HFF-Myc (cell line): ENCODE measurements at regions not wholly inside any gene's neighbourhood (a gene's known extent, or its start where the extent isn't known, plus 50 kb on each side); places are given as distances from the start of the nearest gene placed in this dataset.

Source experiments
- DNase-seq: peaks from one replicate; pipeline ENCODE4 v3.0.0-alpha.2; 2011; ENCODE audit warnings: low read depth; ENCODE audit errors: extremely low read depth
- H3K4me3 ChIP-seq: replicated peaks from 2 replicates; pipeline ENCODE4 v1.5.1; 2011; ENCODE audit warnings: low read depth, mild to moderate bottlenecking, control low read depth, low read length
- CTCF ChIP-seq: IDR thresholded peaks from 2 replicates; pipeline ENCODE4 v1.5.1; 2012; ENCODE audit warnings: mild to moderate bottlenecking, low read depth, low read length, control low read depth; ENCODE audit errors: missing control alignments

DNA sequence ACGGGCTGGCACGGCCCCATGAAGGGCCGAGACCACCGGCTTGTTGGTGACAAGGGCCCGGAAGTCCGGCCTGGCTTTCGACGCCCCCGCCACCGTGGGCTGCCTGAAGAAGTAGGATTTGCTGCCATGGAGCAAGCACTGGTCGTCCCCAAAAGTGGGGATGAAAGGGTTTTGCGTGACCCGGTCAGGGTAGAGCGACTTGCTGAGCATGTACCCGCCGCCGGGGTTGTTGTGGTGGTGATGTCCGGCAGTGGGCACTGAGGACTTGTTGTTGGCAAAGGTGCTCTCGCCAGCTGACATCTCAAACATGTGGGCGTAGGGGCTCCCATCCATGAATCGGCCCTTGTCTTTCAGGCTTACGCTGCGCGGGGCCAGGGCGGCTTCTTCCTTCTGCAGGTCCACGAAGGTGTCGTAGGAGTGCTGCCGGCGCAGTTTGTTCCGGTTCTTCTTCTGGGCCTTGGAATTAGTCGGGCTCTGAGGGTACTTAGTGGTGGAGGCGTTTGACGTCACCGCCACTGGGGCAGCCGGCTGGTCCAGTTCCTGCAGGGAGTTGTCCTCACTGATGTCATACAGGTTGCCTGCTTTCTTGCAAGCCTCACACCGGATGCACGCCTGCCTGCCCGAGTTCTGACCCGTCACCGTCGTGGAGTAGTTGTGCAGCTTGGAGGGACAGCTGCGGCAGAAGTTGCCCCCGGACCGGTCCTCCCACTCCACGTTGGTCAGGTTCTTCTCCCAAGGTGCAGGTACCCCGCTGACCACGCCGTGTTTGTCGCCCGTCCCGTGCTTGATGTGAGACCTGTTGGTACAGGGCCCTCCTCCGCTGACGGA lies 366.6 kb downstream of the EMP1 start:
- TF ChIP-seq CTCF, result no peak
- DNase-seq, result no peak
- no peak overlapping the region for H3K4me3 ChIP-seq

DNA sequence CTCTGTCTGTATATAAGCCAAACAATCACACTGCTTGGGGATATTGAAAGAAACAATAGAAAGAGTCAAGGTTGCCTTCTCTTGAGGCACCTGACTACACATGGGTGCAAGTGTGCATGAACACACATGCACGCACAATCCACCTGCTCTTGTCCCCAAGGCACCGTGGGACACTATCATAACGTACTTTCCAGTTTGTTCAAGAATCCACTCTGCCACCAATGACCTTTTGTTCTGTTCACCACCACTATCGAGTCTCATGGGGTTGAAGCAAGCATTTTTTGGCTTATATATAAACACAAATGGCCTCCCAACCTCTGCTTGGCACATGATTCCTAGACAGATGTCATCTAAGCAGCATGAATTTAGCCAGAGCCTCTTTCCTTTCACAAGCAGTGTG lies 365.4 kb downstream of the EMP1 start:
- no peak overlapping the region for H3K4me3 ChIP-seq
- TF ChIP-seq CTCF, result no peak
- no peak for DNase-seq

- no peak for DNase-seq
- no peak overlapping the region for H3K4me3 ChIP-seq
- no peak for TF ChIP-seq CTCF
Measured at GRCh38 chr12:13559318-13559978, 362.9 kb downstream of the EMP1 start.

- no peak for TF ChIP-seq CTCF
- no peak for DNase-seq
- no peak overlapping the region for H3K4me3 ChIP-seq
Measured at GRCh38 chr12:13552830-13553229, 356.3 kb downstream of the EMP1 start.

- no peak for TF ChIP-seq CTCF
- H3K4me3 ChIP-seq, result no peak overlapping the region
- no peak for DNase-seq
Measured at GRCh38 chr12:13547283-13547682, 350.8 kb downstream of the EMP1 start.

- no peak overlapping the region for H3K4me3 ChIP-seq
- TF ChIP-seq CTCF, result no peak
- no peak for DNase-seq
Measured at GRCh38 chr12:13546231-13546630, 349.7 kb downstream of the EMP1 start.

- no peak for DNase-seq
- H3K4me3 ChIP-seq, result no peak overlapping the region
- no peak for TF ChIP-seq CTCF
Measured at GRCh38 chr12:13539051-13539450, 342.5 kb downstream of the EMP1 start.
